Activated T-helper 1 cell treated with Interleukin-2 at 50 U/mL for 16 hours (primary cell): ENCODE measurements at regions not wholly inside any gene's neighbourhood (a gene's known extent, or its start where the extent isn't known, plus 50 kb on each side); places are given as distances from the start of the nearest gene placed in this dataset.

Experiments
- DNase-seq: peaks from one replicate; pipeline ENCODE4 v3.0.0-alpha.2; 2020; ENCODE audit warnings: low read depth

DNA sequence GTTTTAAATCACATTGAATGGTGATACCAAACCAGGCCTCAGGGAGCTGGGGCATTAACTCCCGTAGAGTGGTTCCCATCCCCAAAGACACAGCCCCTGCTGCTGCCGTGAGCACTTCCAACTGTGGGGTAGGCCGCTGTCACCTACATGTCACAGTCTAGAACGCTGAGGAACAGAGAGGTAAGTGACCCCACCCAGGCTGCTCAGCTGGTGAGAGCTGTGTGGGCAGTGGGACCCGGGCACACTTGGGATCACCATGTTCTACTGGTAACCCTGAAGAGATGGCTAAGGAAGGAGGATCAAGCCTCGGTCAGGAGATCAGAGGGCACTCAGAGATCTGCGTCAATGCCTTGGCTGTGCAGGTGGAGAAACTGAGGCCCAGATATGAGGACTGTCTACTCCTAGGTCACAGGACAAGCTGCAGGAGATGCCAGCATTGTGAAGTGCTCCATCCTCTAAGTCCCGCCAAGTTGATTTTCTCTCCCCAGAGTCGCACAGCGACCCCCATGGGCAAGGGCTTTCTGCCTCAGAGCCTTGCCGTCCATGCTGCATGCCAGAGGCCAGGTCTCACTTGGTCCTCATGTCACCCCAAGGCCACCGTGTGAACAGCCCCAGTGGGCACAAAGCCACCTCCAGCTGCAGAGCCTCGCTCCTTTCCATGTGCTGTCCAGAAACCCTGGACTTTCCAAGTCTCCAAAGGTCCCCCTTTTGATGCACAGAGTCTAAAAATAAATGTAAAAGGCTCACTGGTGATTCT is 144.2 kb upstream of the OTOS start:
- DNase-seq = no peak

DNA sequence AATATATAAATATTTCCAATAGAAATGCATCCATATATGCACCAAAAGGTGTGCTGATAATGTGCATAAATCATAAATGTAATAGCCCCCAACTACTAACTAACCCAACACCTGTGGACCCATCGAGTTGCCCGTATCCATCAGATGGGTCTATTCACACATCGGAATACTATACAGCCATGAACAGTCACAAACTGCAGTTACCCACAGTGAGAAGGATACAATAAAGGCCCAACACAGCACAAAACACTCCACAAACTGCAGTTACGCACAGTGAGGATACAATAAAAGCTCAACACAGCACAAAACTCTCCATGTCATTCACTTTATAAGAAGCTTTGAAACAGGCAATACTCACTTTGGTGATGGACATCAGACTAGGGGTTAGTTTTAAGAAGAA is 145.3 kb upstream of the OTOS start:
- no peak for DNase-seq

DNA sequence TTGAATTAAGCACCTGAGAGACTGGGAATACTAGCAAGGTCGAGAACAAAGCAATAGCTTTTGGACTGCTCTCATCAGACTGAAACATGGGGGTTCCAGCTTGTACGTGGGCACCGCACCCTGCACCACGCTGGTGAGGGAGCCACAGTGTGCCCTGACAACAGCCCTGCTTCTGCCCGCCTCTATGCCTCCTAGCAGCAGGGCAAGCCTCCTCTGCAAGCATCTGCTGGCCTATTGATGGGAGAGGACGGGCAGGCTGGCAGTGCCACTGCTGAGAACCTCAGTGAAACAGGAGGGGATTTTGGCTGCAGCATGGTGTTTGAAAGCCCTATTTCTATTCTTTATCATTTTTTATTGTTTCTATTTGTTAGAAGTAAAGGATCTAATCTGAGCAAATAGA is 146.1 kb upstream of the OTOS start:
- no peak for DNase-seq

DNA sequence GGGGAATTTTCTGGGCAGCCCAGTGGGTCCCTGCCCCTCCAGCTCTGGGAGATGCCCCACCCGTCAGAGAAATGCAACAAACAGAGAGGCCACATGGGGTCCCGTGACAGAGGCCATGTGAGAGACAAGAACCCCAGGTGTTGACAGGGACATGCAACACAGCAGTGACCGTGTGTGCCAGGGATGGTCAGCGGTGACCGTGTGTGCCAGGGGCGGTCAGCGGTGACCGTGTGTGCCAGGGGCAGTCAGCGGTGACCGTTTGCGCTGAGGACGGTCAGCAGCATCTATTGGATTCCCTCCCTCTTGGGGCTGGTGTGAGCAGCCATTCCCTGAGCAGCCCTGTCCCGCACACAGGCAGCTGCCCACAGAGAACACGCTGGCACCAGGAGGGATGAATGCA is 146.6 kb upstream of the OTOS start:
- DNase-seq = no peak

DNA sequence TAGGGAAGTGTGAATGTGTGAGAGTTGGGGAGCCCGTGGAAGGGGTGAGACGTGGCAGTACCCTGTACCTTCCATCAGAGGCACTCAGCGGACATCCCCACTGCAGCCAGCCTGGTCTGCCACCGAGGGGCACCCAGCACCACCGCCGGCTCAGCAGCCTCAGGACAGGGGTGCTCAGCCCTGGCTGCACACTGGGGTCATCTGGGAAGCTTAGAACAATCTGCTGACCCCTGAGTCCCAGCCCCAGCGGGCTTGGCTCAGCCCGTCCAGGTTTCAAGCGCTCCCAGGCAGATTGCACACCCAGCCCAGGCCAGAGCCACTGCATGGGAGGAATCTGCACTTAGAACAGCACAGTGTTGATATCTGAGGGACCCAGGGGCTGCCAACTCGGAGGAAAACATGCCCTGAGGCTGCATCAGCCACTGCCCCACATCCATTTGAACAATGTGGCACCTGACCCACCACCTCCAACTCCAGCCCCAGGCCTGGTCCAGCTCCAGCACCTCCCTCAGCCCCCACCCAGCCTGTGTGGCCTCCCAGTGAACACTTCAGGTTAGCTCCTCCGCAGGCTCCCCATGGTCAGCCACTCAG is 147.1 kb upstream of the OTOS start:
- no peak for DNase-seq

DNA sequence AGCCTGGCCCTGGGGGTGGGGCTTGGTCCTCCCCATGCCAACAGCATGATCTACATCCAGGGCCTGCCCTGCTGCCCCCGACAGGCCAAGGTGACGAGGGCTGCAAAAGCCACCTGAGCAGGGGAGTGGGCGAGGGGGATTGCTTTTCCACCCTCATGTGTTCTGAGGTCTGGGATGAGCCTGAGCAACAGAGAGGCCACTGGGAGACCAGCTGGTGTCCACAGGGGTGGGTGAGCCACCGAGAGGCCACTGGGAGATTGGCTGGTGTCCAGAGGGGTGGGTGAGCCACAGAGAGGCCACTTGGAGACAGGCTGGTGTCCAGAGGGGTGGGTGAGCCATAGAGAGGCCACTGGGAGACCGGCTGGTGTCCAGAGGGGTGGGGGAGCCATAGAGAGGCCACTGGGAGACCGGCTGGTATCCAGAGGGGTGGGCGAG is 147.4 kb upstream of the GPC1 start:
- DNase-seq = no peak

DNA sequence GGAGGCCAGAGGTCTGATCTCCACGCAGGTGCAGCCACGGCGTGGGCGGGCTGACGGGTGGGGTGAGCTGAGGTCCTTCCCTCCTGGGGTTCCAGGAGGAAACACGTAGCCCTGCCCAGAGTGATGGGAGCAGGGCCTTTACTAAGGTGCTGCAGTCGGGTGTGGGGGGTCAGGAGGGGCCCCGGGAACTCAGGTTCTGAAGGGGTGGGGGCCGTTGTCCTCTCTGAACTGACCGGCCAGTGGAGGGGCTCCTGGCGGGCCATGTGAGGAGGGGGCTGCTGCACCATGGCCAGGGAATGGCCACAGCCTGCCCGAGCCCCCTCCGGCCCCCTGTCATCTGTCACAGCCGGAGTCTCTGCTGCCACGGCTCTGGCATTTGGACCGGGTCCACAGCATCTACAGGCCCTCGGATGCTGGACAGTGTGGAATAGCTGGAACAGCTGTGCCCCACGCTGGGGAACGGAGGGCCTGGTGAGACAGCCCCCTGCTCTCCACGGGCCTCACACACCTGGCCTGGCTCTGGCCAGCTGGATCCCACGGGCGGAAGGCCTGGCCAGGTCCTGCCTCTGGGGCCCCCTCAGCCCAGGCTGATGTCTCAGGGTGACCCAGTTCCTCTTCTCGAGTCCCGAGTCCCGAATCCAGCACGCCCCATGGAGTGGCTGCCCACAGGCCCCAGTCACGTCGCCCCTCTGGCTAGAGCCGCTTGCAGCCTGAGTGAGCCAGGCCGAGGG is 145.6 kb upstream of the GPC1 start:
- no peak for DNase-seq

DNA sequence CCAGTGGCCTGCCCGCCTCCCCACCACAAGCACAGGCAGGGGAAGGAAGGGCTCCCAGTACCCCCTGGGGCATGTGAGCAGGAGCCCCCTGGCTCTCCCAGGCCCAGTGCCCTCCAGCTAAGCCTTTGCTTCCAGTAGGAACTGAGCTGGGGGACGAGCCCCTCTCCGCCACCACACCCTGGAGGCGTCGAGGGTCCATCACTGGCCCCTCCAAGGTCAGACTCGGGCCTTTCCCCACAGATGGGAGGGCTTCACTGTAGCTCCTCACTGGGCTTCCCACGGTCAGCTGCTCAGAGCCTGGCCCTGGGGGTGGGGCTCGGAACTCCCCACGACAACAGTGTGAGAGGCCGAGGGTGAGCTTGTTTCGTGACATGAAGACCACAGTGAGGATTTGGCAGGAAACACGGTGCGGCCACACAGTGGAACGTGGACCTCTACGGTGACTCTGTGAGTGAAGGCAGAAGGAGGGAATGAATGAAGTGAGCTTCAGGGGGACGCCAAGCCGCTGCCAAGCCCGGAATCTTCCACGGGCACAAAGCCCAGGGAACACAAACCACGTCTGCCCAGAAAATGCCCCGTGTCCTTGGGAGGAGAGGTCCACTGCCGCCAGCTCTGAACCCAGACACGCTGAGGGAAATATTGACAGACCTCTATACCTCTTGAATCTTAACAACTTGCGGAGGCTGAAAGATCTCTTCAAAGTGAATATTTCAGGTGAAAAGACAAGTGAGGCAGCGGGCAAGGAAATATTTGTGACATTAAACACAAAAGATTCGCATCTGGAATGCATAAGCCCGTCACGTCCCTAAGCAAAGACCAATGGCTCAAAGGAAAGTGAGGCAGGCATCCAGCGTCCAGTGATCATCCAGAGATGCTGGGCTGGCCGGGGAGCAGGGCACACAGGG is 144.8 kb upstream of the GPC1 start:
- no peak for DNase-seq

DNA sequence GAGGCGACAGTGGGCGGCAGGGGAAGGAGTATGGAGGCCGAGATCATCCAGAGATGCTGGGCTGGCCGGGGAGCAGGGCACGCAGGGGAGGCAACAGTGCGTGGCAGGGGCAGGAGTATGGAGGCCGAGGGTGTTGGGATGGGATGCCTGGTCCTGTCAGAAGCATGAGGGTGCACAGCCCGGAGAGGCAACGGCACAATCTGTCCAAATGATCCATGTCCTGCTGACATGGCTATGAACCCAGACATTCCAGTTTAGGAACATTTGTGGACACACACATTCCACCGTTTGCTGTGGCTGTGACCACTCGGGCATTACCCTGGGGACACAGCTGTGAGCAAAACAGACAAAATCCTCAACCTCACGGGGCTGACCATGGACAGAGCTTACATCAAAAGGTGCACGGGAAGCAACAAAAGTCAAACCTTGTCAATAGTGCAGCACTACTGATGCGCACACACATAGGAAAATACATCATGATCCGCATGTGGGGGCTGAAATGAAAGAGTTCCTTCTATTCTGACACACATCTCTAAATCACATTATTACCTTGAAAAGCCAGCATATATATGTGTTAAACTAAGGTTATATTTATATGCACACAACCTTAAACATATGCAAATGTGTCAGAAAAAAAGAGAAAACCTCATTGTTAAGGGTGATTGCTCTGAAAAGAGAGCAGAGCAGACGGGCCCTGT is 144.0 kb upstream of the GPC1 start:
- no peak for DNase-seq

DNA sequence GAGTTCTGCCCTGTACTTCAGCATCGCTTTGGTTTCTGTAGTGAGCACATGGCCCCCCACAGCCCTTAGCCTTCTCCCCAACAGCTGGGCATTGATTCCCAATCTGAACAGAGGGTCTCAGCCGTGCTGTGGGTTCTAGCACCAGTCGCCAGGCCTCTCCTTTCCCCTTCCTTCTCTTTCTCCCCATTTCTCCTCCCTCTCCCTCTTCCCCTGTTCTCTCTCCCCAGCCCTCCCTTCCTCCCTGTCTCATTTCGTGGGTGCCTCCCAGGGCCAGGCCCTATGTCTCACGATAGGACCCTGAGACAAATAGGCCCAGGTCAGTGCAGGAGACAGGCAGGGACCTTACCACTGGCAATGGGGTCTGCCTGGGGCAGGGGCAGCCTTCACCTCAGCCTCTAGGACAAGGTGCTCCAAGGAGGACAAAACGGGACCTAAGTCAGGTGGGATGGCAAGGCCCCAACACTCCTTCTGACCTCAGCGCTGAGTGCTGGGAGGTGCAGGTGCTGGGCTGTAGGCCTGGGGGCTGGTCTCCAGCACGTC is 143.4 kb upstream of the GPC1 start:
- no peak for DNase-seq

DNA sequence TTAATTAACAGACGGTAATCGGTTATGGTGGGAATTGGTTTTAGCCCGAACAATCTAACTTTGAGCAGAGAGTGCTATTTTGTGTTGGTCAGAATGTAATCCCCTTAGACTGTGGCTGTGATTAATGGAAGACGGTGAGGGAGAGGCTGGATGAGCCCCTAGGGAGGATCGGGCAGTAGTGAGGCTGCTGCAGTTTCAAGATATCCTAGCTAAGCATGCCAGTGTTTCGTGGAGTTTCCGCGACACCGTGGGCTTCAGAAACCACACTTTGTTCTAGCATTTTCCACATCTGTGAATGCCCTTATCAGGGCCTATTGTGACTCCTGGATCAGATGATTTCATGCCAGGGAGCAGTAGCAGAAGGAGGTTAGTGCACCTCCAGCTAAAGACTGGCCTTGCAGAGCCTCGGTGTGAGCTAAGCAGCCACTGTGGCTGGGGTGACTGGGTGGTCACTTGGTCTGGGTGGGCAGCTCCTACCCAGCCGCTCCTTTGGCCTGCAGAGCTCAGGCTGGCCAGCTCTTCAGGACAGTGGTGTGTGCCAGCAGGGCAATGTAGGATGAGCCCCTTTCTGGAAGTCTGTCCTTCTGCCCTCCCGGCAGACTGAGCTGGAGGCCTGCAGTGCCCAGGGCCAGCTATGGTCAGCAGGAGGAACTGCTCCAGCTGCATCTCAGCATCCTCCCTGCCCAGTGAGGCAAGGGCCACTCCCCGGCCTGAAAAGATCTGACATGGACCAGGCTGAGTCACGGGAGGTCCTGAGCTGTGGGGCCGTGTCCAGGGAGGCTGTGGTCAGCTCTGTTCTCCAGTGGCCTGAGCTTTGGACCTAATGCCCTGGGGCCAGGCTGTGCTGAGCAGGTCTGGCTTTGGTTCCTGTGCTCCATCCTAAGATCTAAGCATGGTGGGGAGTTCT is 142.6 kb upstream of the GPC1 start:
- DNase-seq = no peak

DNA sequence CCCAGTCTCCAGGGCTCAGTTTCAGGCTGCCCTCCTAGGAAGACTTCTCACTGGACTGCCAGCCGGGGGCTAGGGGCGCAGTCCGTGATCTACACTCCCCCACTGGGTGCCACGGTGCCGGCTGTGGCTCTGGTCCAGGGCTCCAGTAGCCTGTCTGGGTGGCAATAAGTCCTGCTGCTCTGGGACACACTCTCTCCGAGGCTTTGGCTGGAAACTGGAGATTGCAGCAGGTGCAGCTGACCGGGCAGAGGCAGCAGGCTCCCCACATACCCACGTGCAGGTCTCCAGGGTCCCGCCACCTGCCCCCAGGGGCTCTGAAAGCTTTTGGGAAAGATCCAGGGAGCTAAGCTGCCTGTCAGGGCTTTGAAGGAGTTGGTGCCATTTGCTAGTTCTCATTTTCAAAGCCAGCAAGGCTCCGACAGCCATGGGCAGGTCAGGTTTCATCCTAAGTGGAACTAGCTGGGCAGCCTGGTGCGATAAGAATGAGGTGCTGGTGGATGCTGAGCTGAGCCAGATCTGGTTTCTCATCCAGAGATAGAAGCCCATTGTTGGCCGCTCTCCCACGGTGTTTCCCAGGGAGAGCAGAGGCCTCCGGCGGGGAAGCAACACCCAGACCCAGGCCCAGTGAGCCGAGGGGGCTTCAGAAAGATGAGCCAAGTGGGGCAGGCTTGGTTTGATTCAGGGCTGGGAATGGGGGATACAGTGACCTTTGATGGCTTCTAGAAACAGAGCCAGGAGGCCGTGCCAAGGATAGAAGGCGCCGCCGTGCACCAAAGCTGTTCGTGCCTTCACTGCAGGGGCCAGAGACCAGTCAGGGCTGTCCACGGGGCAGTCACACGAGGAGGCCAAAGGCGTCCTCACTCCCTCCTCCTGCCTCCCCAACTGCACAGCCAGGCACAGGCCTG is 141.7 kb upstream of the GPC1 start:
- no peak for DNase-seq

DNA sequence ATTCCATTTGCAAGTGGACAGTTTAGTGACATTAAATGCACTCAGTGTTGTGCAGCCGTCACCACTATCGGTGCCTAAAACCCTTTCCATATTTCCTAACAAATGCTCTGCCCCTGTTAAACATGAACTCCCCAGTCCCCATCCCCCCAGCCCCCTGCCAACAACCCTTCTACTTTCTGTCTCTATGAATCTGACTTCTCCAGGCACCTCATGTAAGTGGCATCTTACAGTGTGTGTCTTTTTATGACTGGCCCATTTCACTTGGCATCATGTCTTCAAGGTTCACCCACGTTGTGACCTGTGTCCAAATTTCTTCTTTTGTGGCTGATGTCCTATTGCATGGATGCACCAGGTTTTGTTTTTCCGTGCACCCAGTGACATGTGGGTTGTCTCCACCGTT is 140.9 kb upstream of the GPC1 start:
- DNase-seq = no peak

DNA sequence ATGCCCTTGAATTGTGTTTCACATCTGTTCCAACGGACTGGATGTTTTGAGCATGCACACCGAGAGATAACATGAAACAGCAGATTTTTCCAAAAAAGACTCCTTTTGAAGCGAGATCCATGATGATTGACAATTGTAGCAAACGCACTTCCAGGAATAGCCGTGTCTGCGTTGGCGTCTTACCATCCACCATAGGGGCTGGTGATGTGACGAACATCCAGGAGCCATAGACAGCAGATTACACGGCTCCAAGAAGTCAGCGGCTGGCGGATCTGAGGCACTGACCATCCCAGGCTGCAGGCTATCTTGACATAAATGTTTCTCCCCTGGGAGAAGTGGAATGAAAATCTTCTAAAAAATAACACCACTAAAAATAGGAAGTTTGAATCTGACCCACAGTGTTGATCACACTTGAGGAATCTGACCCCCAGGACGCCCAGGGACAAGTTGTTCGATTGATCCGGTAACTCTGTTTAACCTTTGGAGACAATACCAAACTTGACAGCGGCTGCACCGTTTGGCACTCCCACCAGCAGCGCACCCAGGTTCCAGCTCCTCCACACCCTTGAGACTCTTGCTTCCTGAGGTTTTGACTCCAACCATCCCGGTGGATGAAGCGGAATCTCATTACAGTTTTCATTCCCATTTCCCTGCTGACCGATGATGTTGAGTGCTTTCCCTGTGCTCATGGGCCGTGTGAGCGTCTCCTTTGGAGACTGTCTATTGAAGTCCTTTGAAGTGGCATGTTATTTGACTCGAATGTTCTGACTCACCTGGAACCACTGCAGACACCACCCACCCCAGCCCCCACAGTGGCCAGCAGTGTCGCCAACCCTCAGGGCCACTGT is 140.0 kb upstream of the GPC1 start:
- DNase-seq = no peak

DNA sequence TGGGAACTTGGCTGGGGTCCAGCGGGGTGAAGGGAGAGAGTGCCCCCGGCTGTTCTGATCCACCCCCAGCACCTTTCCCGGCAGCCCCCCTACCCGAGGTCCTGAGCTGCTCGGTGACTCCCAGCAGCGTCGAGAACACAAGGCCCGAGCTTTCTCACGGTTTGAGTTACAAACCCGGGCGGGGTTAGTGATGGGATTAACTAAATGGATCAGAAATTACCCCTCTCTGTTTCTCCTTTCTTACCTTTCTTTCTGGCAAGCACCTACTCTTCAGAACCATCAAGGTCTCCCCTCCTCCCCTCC is 139.4 kb upstream of the GPC1 start:
- no peak for DNase-seq

DNA sequence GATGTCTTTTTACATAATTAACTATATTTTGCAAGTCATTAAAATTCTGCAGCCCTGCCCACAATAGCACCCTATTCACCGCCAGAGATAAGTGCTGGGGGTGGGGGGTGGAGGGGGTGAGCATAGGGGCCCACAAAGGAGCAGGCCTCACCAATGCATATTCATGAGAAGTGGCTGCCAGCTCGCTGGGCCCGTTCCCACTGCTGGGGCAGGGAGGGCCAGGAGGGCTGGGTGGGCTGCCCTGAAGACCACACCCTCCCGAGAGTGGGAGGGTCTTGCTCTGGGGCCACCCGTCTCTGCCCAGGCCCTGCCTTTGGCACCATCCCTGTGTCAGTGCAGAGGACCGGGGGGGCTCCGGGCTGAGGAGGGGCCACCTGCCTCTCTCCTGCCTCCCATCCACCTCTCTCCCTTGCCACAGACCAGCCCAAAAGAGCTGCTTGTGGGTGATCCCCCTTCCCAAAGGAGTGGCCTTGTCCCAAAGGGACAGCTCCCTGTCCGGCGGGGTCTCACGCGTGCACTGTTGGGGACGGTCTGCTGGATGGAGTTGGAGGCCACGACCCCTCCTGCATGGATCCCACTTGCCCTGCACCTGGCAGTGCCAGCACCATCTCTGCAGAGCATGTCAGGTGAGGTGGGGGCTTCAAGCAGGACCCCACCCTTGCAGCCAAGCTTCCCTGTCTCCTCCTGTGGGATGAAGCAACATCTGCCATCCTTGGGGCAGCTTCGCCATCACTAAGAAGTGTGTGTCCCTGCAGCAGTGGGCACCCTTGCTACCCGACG is 138.8 kb upstream of the GPC1 start:
- no peak for DNase-seq

DNA sequence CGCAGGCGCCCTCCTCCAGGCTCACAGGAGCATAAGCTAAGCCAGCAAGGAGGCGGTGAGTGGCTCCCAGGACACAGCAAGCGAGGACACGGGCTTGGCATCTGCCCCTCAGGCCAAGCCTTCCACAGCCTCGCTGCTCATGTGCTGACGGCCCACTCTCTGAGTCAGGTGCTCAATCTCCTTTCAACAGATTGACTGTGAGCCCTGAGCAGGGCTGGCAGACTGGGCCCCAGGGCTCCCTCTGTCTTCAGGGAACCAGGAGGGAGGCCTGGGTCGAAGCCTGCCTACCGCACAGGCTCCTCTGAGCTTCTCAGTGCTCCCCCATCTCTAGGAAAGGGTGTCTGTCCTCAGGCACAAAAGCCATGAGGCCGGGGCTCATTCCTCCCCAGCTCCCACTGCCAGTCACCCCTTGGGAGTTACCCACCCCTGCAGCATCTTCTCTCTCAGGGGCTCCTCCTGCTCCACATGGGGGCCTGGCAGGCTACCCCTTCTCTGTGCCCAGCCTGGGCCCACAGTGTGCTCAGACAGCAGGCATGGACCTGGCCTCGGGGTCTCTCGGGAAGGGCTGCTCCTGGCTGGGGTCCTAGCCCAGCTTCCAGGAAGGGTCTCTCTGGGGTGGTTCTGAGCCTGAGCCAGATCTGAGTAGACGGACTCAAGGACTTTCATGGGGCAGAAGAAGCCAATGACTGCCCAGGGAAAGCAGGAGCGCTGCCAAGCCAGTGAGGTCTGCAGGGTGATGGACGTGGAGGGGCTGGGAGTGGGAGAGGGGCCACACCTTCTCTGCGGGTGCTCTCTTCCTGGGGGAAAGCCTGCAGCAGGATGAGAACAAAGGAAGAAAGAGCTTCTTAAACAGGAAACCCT is 138.0 kb upstream of the GPC1 start:
- DNase-seq = no peak
